H9 (cell line): ENCODE measurements at regions not wholly inside any gene's neighbourhood (a gene's known extent, or its start where the extent isn't known, plus 50 kb on each side); places are given as distances from the start of the nearest gene placed in this dataset.

Experiments used
- DNase-seq: peaks from one replicate; pipeline ENCODE4 v3.0.0-alpha.2; 2017
- H2AFZ ChIP-seq: one replicate; pipeline ENCODE4 v1.6.1; 2013; ENCODE audit warnings: mild to moderate bottlenecking, low read length, control low read depth, moderate library complexity
- H2AK5ac ChIP-seq: 2 replicates; pipeline ENCODE4 v1.6.1; 2013; ENCODE audit warnings: low read length, control low read depth, mixed read lengths; ENCODE audit not compliant: insufficient read length
- H2BK120ac ChIP-seq: one replicate; pipeline ENCODE4 v1.6.1; 2013; ENCODE audit warnings: low read depth, mild to moderate bottlenecking, low read length, control low read depth, inconsistent platforms; ENCODE audit not compliant: poor library complexity, severe bottlenecking
- H2BK12ac ChIP-seq: 2 replicates; pipeline ENCODE4 v1.6.1; 2013; ENCODE audit warnings: low read length, control low read depth, mixed read lengths, low read depth; ENCODE audit not compliant: insufficient read length
- H2BK15ac ChIP-seq: 2 replicates; pipeline ENCODE4 v1.6.1; 2013; ENCODE audit warnings: low read depth, low read length, control low read depth
- H2BK20ac ChIP-seq: one replicate; pipeline ENCODE4 v1.6.1; 2013; ENCODE audit warnings: low read depth, mild to moderate bottlenecking, low read length, control low read depth, inconsistent platforms; ENCODE audit not compliant: poor library complexity, severe bottlenecking
- H2BK5ac ChIP-seq: 2 replicates; pipeline ENCODE4 v1.6.1; 2013; ENCODE audit warnings: low read length, control low read depth, mixed read lengths; ENCODE audit not compliant: insufficient read length
- H3K14ac ChIP-seq: 2 replicates; pipeline ENCODE4 v1.6.1; 2013; ENCODE audit warnings: low read length, control low read depth; ENCODE audit not compliant: insufficient read depth
- H3K18ac ChIP-seq: 2 replicates; pipeline ENCODE4 v1.6.1; 2013; ENCODE audit warnings: low read depth, mild to moderate bottlenecking, mixed read lengths, low read length, control low read depth; ENCODE audit not compliant: insufficient read length
- H3K23ac ChIP-seq: 2 replicates; pipeline ENCODE4 v1.6.1; 2013; ENCODE audit warnings: low read length, control low read depth, mixed read lengths, low read depth; ENCODE audit not compliant: insufficient read length
- H3K23me2 ChIP-seq: 2 replicates; pipeline ENCODE4 v1.6.1; 2013; ENCODE audit warnings: low read depth, mild to moderate bottlenecking, mixed read lengths, low read length, control low read depth; ENCODE audit not compliant: insufficient read length, poor library complexity, severe bottlenecking
- H3K27ac ChIP-seq: 2 replicates; pipeline ENCODE4 v1.5.1; 2013; ENCODE audit warnings: low read length, control low read depth, mixed read lengths, low read depth; ENCODE audit not compliant: insufficient read length
- H3K27me3 ChIP-seq: 2 replicates; pipeline ENCODE4 v1.6.1; 2013; ENCODE audit warnings: low read length, control low read depth, inconsistent platforms; ENCODE audit not compliant: insufficient read depth
- H3K4ac ChIP-seq: 2 replicates; pipeline ENCODE4 v1.6.1; 2013; ENCODE audit warnings: low read depth, mild to moderate bottlenecking, control low read depth, inconsistent platforms, low read length, moderate library complexity
- H3K4me1 ChIP-seq: 2 replicates; pipeline ENCODE4 v1.6.1; 2013; ENCODE audit warnings: low read length, control low read depth, inconsistent platforms; ENCODE audit not compliant: insufficient read depth
- H3K4me2 ChIP-seq: 2 replicates; pipeline ENCODE4 v1.6.1; 2013; ENCODE audit warnings: low read length, control low read depth, mixed read lengths; ENCODE audit not compliant: insufficient read length, insufficient read depth
- H3K56ac ChIP-seq: 2 replicates; pipeline ENCODE4 v1.6.1; 2013; ENCODE audit warnings: low read depth, mild to moderate bottlenecking, mixed read lengths, low read length, control low read depth; ENCODE audit not compliant: insufficient read length
- H3K79me1 ChIP-seq: 2 replicates; pipeline ENCODE4 v1.6.1; 2013; ENCODE audit warnings: low read depth, mild to moderate bottlenecking, moderate library complexity, low read length, control low read depth, inconsistent platforms; ENCODE audit not compliant: insufficient read depth, poor library complexity, severe bottlenecking
- H3K79me2 ChIP-seq: 2 replicates; pipeline ENCODE4 v1.6.1; 2013; ENCODE audit warnings: low read length, control low read depth, inconsistent platforms; ENCODE audit not compliant: insufficient read depth
- H3K9ac ChIP-seq: 2 replicates; pipeline ENCODE4 v1.6.1; 2013; ENCODE audit warnings: low read length, control low read depth, mixed read lengths; ENCODE audit not compliant: insufficient read length; ENCODE audit errors: extremely low read depth
- H3K9me3 ChIP-seq: one replicate; pipeline ENCODE4 v1.6.1; 2013; ENCODE audit warnings: low read depth, low read length, inconsistent platforms; ENCODE audit not compliant: control insufficient read depth
- H3T11ph ChIP-seq: one replicate; pipeline ENCODE4 v1.6.1; 2013; ENCODE audit warnings: mild to moderate bottlenecking, low read length, control low read depth, inconsistent platforms
- H4K20me1 ChIP-seq: one replicate; pipeline ENCODE4 v1.6.1; 2013; ENCODE audit not compliant: control insufficient read depth, insufficient read length, insufficient read depth
- H4K5ac ChIP-seq: 2 replicates; pipeline ENCODE4 v1.6.1; 2013; ENCODE audit warnings: low read depth, mild to moderate bottlenecking, mixed read lengths, low read length, control low read depth; ENCODE audit not compliant: insufficient read length
- H4K8ac ChIP-seq: replicated peaks from 2 replicates; pipeline ENCODE4 v1.6.1; 2013; ENCODE audit warnings: low read length, control low read depth, mixed read lengths, low read depth; ENCODE audit not compliant: insufficient read length
- H4K91ac ChIP-seq: 2 replicates; pipeline ENCODE4 v1.6.1; 2013; ENCODE audit warnings: low read depth, mild to moderate bottlenecking, moderate library complexity, mixed read lengths, low read length, control low read depth; ENCODE audit not compliant: insufficient read length
- H3K27ac Mint-ChIP-seq, 3 experiments: 2 replicates in 2 of 3; 3 replicates in 1 of 3; pipeline ENCODE4 v1.8.0; 2020 to 2021; ENCODE audit warnings: mixed read lengths in 3 of 3, mild to moderate bottlenecking in 1 of 3, moderate library complexity in 1 of 3
- H3K27me3 Mint-ChIP-seq: 2 replicates; pipeline ENCODE4 v1.8.0; 2021; ENCODE audit warnings: low read depth, mild to moderate bottlenecking, moderate library complexity, mixed read lengths
- H3K36me3 Mint-ChIP-seq, 3 experiments: 2 replicates in 2 of 3; 3 replicates in 1 of 3; pipeline ENCODE4 v1.8.0; 2020 to 2021; ENCODE audit warnings: low read depth in 3 of 3, mixed read lengths in 3 of 3; ENCODE audit not compliant: insufficient read depth in 1 of 3
- H3K4me1 Mint-ChIP-seq, 2 experiments: 2 replicates each; pipeline ENCODE4 v1.8.0; 2020; ENCODE audit warnings: mixed read lengths in 2 of 2
- H3K4me3 Mint-ChIP-seq, 2 experiments: 2 replicates in 1 of 2; 3 replicates in 1 of 2; pipeline ENCODE4 v1.8.0; 2020 to 2021; ENCODE audit warnings: mild to moderate bottlenecking in 2 of 2, mixed read lengths in 2 of 2, moderate library complexity in 1 of 2
- H3K9me3 Mint-ChIP-seq, 2 experiments: 2 replicates in 1 of 2; 3 replicates in 1 of 2; pipeline ENCODE4 v1.8.0; 2020; ENCODE audit warnings: mild to moderate bottlenecking in 2 of 2, mixed read lengths in 2 of 2, moderate library complexity in 1 of 2
- CTCF ChIP-seq: fragments of 200-600 bp; sonication (generic); conservative IDR thresholded peaks from 3 replicates; pipeline ENCODE4 v1.8.0; 2021; ENCODE audit warnings: antibody characterized with exemption, mild to moderate bottlenecking
- WGBS: extraction: QIAGEN DNeasy Blood & Tissue Kit; methylation state at CpG from one replicate; pipeline ENCODE4 v1.1.7; 2013; ENCODE audit warnings: missing lambda C conversion rate, low lambda C conversion rate, mixed read lengths; ENCODE audit not compliant: insufficient read length; ENCODE audit errors: extremely low coverage; 5-methylcytosine and 5-hydroxymethylcytosine counted together

- H3K27me3 ChIP-seq: no peaks in the 10 kb centered on the region
- H3T11ph ChIP-seq: no peak overlapping the region
- no peak overlapping the region for H3K14ac ChIP-seq
- no peak overlapping the region for H3K18ac ChIP-seq
- no peak overlapping the region for H3K9ac ChIP-seq
- H2BK15ac ChIP-seq: no peak overlapping the region
- no peak overlapping the region for H2BK12ac ChIP-seq
- H3K79me1 ChIP-seq: no peaks in the 10 kb centered on the region
- no peak for DNase-seq
- no peak overlapping the region for H3K56ac ChIP-seq
- TF ChIP-seq CTCF: no peak
- H3K23me2 ChIP-seq: no peaks in the 10 kb centered on the region
- no peak overlapping the region for H3K4ac ChIP-seq
- no peaks in the 10 kb centered on the region for H4K20me1 ChIP-seq
- no peak overlapping the region for H4K8ac ChIP-seq
- H2BK5ac ChIP-seq: no peak overlapping the region
- no peak overlapping the region for H3K4me2 ChIP-seq
- H2BK20ac ChIP-seq: no peak overlapping the region
- Mint-ChIP-seq H3K27ac (peak overlapping the region in 1 of 3 experiments; percentile 54; a peak in 2 of 7 replicates), H3K36me3 (no peaks in the 10 kb centered on the region; a peak in 1 of 7 replicates), H3K27me3 (peaks cover 7% of the 10 kb centered on the region; the same call in 1 of the 2 replicates), H3K9me3 (peaks cover 2 to 3% of the 10 kb centered on the region in 2 experiments; a peak in 2 of 5 replicates), H3K4me1 (0 out of 4 replicates have a peak, but pooled peaks cover 3 to 4% of the 10 kb centered on the region in 2 experiments), H3K4me3 (no peak overlapping the region)
- no peak overlapping the region for H4K91ac ChIP-seq
- H3K27ac ChIP-seq: no peak overlapping the region
- no peak overlapping the region for H3K23ac ChIP-seq
- H4K5ac ChIP-seq: no peak overlapping the region
- H2AK5ac ChIP-seq: no peak overlapping the region
- H3K4me1 ChIP-seq: no peaks in the 10 kb centered on the region
- no peaks in the 10 kb centered on the region for H3K9me3 ChIP-seq
- H3K79me2 ChIP-seq: no peaks in the 10 kb centered on the region
- no peak overlapping the region for H2BK120ac ChIP-seq
- no peak overlapping the region for H2AFZ ChIP-seq
- WGBS: no CpG with 5 or more reads among the region's 3 CpGs
These were observed 108.9 kb upstream of the PCBD1 start for GRCh38 chr10:70997236-70997635.
